MM.1S (cell line): ENCODE measurements at regions not wholly inside any gene's neighbourhood (a gene's known extent, or its start where the extent isn't known, plus 50 kb on each side); places are given as distances from the start of the nearest gene placed in this dataset.

Experiments used
- EZH2 ChIP-seq: fragments of 300-600 bp; sonication (generic); optimal IDR thresholded peaks from 2 replicates; pipeline ENCODE3; 2017; ENCODE audit warnings: low read depth, mild to moderate bottlenecking, antibody characterized with exemption, low read length, mixed read lengths
- EZH2phosphoT487 ChIP-seq: fragments of 300-600 bp; sonication (generic); IDR thresholded peaks from 2 replicates; pipeline ENCODE4 v1.6.1; 2018; ENCODE audit warnings: antibody characterized with exemption, low read length
- TF ChIP-seq, protein P1 (sequence below): fragments of 300-600 bp; sonication (generic); IDR thresholded peaks from 2 replicates; pipeline ENCODE4 v1.5.1; 2016; ENCODE audit warnings: antibody characterized with exemption, low read length, mixed read lengths

DNA sequence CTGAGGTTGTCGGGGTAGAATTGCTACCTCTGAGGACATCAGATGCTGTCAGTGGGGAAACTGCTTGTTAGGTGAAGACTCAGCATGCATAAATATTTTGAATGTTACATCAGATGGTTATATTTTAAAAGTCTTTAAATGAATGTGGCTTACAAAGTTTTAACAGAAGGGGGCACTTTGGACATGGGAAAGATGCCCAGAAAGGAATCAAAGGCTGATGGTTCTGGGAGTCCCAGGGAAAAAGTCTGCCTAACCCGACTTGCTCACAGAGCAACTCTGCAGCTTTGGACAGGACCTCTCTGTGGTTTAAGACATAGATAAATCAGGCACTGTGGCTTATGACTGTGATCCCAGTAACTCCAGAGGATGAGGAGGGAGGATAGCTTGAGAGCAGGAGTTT is 474.9 kb downstream of the ATP23 start:
- TF ChIP-seq EZH2 (no peak), EZH2phosphoT487 (no peak)
- TF ChIP-seq, protein P1, sequence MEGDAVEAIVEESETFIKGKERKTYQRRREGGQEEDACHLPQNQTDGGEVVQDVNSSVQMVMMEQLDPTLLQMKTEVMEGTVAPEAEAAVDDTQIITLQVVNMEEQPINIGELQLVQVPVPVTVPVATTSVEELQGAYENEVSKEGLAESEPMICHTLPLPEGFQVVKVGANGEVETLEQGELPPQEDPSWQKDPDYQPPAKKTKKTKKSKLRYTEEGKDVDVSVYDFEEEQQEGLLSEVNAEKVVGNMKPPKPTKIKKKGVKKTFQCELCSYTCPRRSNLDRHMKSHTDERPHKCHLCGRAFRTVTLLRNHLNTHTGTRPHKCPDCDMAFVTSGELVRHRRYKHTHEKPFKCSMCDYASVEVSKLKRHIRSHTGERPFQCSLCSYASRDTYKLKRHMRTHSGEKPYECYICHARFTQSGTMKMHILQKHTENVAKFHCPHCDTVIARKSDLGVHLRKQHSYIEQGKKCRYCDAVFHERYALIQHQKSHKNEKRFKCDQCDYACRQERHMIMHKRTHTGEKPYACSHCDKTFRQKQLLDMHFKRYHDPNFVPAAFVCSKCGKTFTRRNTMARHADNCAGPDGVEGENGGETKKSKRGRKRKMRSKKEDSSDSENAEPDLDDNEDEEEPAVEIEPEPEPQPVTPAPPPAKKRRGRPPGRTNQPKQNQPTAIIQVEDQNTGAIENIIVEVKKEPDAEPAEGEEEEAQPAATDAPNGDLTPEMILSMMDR = no peak
